ENCODE measurements at regions not wholly inside any gene's neighbourhood (a gene's known extent, or its start where the extent isn't known, plus 50 kb on each side); places are given as distances from the start of the nearest gene placed in this dataset.

DNA sequence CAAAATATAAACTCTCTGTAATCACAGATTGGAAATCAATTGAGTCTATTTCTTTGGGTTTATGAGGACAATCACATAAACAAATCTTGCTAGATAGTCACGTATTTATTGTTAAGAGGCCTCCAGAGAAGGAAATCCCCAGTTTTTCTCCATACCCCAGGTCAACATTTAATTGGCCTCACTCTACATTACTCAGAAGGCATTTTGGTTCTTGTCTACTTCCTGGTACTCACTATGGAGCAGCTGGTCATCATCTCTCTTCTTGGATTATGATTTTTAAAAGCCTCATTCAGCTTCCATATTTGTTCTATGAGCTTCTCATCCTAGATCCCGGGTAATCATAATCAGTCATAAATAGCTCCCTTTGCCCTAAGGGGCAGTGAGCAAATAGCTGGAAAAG, 81.6 kb upstream of the LNX1 start:
- TF ChIP-seq, protein P1, sequence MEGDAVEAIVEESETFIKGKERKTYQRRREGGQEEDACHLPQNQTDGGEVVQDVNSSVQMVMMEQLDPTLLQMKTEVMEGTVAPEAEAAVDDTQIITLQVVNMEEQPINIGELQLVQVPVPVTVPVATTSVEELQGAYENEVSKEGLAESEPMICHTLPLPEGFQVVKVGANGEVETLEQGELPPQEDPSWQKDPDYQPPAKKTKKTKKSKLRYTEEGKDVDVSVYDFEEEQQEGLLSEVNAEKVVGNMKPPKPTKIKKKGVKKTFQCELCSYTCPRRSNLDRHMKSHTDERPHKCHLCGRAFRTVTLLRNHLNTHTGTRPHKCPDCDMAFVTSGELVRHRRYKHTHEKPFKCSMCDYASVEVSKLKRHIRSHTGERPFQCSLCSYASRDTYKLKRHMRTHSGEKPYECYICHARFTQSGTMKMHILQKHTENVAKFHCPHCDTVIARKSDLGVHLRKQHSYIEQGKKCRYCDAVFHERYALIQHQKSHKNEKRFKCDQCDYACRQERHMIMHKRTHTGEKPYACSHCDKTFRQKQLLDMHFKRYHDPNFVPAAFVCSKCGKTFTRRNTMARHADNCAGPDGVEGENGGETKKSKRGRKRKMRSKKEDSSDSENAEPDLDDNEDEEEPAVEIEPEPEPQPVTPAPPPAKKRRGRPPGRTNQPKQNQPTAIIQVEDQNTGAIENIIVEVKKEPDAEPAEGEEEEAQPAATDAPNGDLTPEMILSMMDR (IDR thresholded peaks at IDR 0.05) = no peak
- no peak for TF ChIP-seq POLR2AphosphoS5 (IDR thresholded peaks at IDR 0.05; ENCODE audit: insufficient read depth in 1 of 2, low read depth in 1 of 2)
- TF ChIP-seq POLR2A (IDR thresholded peaks at IDR 0.05) = no peak
